IMR-90 (cell line): ENCODE measurements at regions not wholly inside any gene's neighbourhood (a gene's known extent, or its start where the extent isn't known, plus 50 kb on each side); places are given as distances from the start of the nearest gene placed in this dataset.

ENCODE experiments used
- CTCF ChIP-seq: conservative IDR thresholded peaks from 2 replicates; pipeline ENCODE4 v1.5.1; 2012; ENCODE audit warnings: mild to moderate bottlenecking, low read depth, low read length, improper control_type of control experiment
- POLR2A ChIP-seq: IDR thresholded peaks from 2 replicates; pipeline ENCODE4 v1.6.1; 2012; ENCODE audit warnings: mild to moderate bottlenecking, low read depth, low read length

GRCh38 chr13:53250272-53250875 lies 221.8 kb downstream of the OLFM4 start:
- no peak for TF ChIP-seq POLR2A
- TF ChIP-seq CTCF = peak; percentile 79
